Thyroid gland (tissue), 4 donors: ENCODE measurements at regions not wholly inside any gene's neighbourhood (a gene's known extent, or its start where the extent isn't known, plus 50 kb on each side); places are given as distances from the start of the nearest gene placed in this dataset.

Experiments used
- DNase-seq, 2 donors: peaks; one replicate each; pipeline ENCODE4 v3.0.0-alpha.2; 2019
- H3K27ac ChIP-seq, 3 donors: fragments of 200-600 bp; sonication (generic); 1 replicate in 2 of 3; 2 replicates in 1 of 3; pipeline ENCODE4 v1.5.1; 2016 to 2019; ENCODE audit warnings: mild to moderate bottlenecking in 1 of 3, moderate library complexity in 1 of 3
- H3K27me3 ChIP-seq: fragments of 200-600 bp; sonication (generic); one replicate; pipeline ENCODE4 v1.5.1; 2019
- H3K36me3 ChIP-seq, 2 donors: fragments of 200-600 bp; sonication (generic); one replicate each; pipeline ENCODE4 v1.5.1; 2016 to 2019
- H3K4me1 ChIP-seq, 2 donors: fragments of 200-600 bp; sonication (generic); one replicate each; pipeline ENCODE4 v1.5.1; 2017 to 2019
- H3K4me3 ChIP-seq, 3 donors: fragments of 200-600 bp; sonication (generic); replicated peaks in 1 of 3; 1 replicate in 2 of 3; 2 replicates in 1 of 3; pipeline ENCODE4 v1.5.1; 2016; ENCODE audit warnings: mild to moderate bottlenecking in 1 of 3
- H3K9me3 ChIP-seq: fragments of 200-600 bp; sonication (generic); one replicate; pipeline ENCODE4 v1.5.1; 2017
- POLR2A ChIP-seq, 2 donors: fragments of 450-650 bp; IDR thresholded peaks; one replicate each; pipeline ENCODE4 v1.6.1; 2017; ENCODE audit warnings: antibody characterized with exemption in 2 of 2, mild to moderate bottlenecking in 2 of 2, moderate library complexity in 1 of 2
- WGBS, 2 donors: methylation state at CpG; one replicate each; pipeline ENCODE4 v1.1.5; 2017; 5-methylcytosine and 5-hydroxymethylcytosine counted together
- intact Hi-C: fragments of 100-400 bp; cut with DNase I; formaldehyde crosslinking; loops from one replicate; pipeline ENCODE4 v1.15.1; 2023
- TF ChIP-seq, protein P1 (sequence below), 6 experiments: fragments of 200-600 bp in 3 of 6; fragments of 450-650 bp in 3 of 6; sonication (generic) in 3 of 6; IDR thresholded peaks; one replicate each; pipeline ENCODE4 v1.5.1; 2016 to 2019; ENCODE audit warnings: antibody characterized with exemption in 6 of 6, mild to moderate bottlenecking in 2 of 6, inconsistent platforms in 1 of 6, moderate library complexity in 1 of 6

DNA sequence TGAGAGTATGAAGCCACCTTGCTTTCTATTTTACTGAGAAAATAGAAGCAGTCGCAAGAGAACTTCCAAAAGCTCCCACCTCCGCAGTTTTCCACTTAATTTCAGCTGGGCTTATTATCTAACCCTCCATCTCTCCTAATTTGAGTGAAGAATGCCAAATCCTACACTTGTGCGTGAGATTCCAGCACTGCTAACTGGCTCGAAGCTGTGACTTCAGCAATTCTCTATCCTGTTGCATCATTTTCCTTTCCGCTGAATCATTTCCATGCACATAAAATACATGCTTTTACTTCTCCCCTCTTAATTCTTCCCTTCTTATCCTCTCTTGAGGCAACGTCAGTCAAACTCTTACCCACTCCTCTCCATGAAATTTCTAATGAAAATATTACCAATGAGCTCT, 189.5 kb downstream of the GASK1B start:
- Histone ChIP-seq H3K4me3 (no peak overlapping the region), H3K9me3 (no peaks in the 10 kb centered on the region), H3K27me3 (no peaks in the 10 kb centered on the region), H3K4me1 (no peaks in the 10 kb centered on the region), H3K27ac (no peak overlapping the region), H3K36me3 (no peaks in the 10 kb centered on the region)
- 72 to 73% methylated on average over 6 of the region's 6 CpGs for WGBS, 2 donors
- TF ChIP-seq POLR2A (IDR thresholded peaks at IDR 0.05), result no peak
- TF ChIP-seq, protein P1, sequence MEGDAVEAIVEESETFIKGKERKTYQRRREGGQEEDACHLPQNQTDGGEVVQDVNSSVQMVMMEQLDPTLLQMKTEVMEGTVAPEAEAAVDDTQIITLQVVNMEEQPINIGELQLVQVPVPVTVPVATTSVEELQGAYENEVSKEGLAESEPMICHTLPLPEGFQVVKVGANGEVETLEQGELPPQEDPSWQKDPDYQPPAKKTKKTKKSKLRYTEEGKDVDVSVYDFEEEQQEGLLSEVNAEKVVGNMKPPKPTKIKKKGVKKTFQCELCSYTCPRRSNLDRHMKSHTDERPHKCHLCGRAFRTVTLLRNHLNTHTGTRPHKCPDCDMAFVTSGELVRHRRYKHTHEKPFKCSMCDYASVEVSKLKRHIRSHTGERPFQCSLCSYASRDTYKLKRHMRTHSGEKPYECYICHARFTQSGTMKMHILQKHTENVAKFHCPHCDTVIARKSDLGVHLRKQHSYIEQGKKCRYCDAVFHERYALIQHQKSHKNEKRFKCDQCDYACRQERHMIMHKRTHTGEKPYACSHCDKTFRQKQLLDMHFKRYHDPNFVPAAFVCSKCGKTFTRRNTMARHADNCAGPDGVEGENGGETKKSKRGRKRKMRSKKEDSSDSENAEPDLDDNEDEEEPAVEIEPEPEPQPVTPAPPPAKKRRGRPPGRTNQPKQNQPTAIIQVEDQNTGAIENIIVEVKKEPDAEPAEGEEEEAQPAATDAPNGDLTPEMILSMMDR (IDR thresholded peaks at IDR 0.05), result no peak
- DNase-seq, result no peak
- intact Hi-C loops, result loop anchor here (5.0 kb wide), 1 partner anchor 766 kb away; no protein-coding TSS in a partner anchor

DNA sequence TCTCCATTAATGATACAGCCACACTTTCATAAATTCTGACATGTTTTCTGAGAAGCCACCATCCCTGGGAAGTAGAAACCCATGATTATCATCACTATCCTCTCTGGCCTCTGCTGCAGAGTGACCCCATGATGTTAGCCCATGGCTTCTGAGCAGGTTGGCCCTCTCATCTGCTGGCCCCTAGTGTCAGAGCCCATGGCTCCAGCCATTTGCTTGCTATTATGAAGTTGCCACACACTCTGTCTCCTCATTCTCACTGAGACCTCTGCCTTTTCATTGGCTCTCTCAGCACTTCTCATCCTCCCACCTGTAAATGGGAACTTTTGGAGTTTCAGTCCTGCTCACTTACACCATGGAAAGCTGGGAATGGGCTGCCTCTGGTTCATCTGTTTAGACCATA, 192.7 kb downstream of the GASK1B start:
- Histone ChIP-seq H3K4me1 (no peaks in the 10 kb centered on the region), H3K4me3 (no peak overlapping the region), H3K9me3 (no peaks in the 10 kb centered on the region), H3K27me3 (no peaks in the 10 kb centered on the region), H3K36me3 (no peaks in the 10 kb centered on the region), H3K27ac (no peak overlapping the region)
- intact Hi-C loops, result loop anchor here (5.0 kb wide), 1 partner anchor 763 kb away; no protein-coding TSS in a partner anchor
- DNase-seq, result no peak
- TF ChIP-seq, protein P1 (IDR thresholded peaks at IDR 0.05), result no peak
- TF ChIP-seq POLR2A (IDR thresholded peaks at IDR 0.05), result no peak

DNA sequence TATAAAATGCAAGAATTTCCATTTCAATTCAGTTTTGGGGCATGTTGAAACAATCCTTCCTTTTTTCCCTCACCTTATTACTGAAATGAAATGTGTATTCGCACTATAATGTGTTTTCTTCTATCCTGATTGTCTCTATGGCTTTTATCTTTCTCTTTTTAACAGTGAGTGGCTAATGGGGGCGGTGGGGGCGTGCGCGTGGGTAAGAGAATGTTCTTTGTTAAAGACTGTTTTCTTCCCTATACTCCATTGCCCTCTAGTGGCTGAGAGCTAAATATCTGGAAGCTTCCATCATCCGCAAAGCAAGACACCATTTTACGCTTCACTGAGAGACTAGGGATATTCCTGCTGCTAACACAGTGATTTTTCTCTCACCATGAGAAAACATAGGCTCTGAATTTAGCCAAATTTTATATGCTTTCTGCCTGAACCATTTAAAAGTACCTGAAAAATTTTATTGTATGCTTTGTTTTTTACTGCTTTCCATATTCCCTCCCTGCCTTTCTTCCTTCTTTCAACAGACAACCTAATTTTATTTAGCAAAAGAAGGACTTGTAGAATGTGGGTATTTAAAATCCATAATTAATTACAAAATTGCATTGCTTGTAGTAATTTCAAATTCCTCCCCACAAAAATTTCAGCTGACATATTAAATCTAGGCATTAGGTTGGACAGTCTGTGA, 194.0 kb downstream of the GASK1B start:
- intact Hi-C loops, result no loop called here
- no peak overlapping the region for H3K27ac ChIP-seq

DNA sequence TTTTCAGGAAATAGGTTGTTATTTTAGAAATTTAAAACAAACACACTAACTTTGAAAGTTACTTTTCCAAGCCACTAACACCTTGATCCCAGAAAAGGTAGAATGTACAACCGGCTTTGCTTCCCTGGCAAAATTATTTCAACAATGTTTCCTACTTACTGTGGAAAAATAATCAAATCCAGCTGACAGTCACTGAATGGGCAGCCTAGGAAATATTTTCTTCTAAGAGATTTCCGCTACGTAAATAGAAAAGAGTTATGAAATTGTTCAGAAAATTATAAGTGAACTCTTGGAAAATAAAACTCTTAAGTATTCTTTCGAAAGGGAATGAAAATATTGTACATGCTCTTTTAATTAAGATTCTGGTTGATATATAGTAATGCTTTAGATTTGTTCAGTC, 195.7 kb downstream of the GASK1B start:
- intact Hi-C loops, result no loop called here
- no peak for TF ChIP-seq POLR2A (IDR thresholded peaks at IDR 0.05)
- TF ChIP-seq, protein P1 (IDR thresholded peaks at IDR 0.05), result no peak
- Histone ChIP-seq H3K4me1 (no peaks in the 10 kb centered on the region), H3K27ac (no peak overlapping the region), H3K36me3 (no peaks in the 10 kb centered on the region), H3K9me3 (no peaks in the 10 kb centered on the region), H3K4me3 (no peak overlapping the region), H3K27me3 (no peaks in the 10 kb centered on the region)
- WGBS, 2 donors, result 64 to 70% methylated on average over 4 of the region's 4 CpGs
- no peak for DNase-seq

More for the DNA sequence above, 194.0 kb downstream of the GASK1B start:
- no peak for TF ChIP-seq POLR2A (IDR thresholded peaks at IDR 0.05)
- TF ChIP-seq, protein P1 (IDR thresholded peaks at IDR 0.05), result peak; percentile 47 to 83 (median 72)
- Histone ChIP-seq H3K36me3 (no peaks in the 10 kb centered on the region), H3K4me1 (no peaks in the 10 kb centered on the region), H3K4me3 (no peak overlapping the region), H3K27me3 (no peaks in the 10 kb centered on the region), H3K9me3 (no peaks in the 10 kb centered on the region)
- 6 to 7% methylated on average over 7 of the region's 7 CpGs for WGBS, 2 donors
- DNase-seq, result peak; percentile 16 to 18

DNA sequence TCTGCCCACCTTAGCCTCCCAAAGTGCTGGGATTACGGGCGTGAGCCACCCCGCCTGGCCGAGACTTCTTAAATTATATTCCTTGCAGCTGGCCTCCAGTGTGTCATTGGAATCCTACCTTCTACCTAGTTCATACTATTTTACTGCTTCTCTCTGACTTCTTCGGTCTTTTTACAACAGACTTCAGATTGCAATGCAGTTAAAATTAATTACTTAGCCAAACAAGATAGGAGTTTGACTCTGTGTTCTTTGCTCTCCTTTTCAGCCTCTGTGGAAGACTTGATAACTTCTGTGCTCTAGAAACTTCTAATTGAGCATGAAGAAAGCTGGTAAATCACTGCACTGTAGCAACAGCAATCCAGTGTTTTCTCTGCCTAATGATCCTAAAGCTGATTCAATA, 199.5 kb downstream of the GASK1B start:
- intact Hi-C loops, result no loop called here
- no peak for DNase-seq
- Histone ChIP-seq H3K36me3 (no peaks in the 10 kb centered on the region), H3K4me1 (no peaks in the 10 kb centered on the region), H3K9me3 (no peaks in the 10 kb centered on the region), H3K27ac (no peak overlapping the region), H3K27me3 (no peaks in the 10 kb centered on the region), H3K4me3 (no peak overlapping the region)
- TF ChIP-seq, protein P1 (IDR thresholded peaks at IDR 0.05), result no peak
- TF ChIP-seq POLR2A (IDR thresholded peaks at IDR 0.05), result no peak
- WGBS, 2 donors, result 97 to 99% methylated on average over 5 of the region's 5 CpGs
